ENCODE measurements at regions not wholly inside any gene's neighbourhood (a gene's known extent, or its start where the extent isn't known, plus 50 kb on each side); places are given as distances from the start of the nearest gene placed in this dataset.

GRCh38 chr5:66507106-66507505 is 89.1 kb upstream of the MAST4 start:
- TF ChIP-seq JUND (IDR thresholded peaks at IDR 0.05), result no peak
- no peak for TF ChIP-seq FOXA1 (IDR thresholded peaks at IDR 0.05)
- TF ChIP-seq TAF1 (conservative IDR thresholded peaks at IDR 0.05), result no peak
- no peak for TF ChIP-seq REST (IDR thresholded peaks at IDR 0.05)
- no peak for TF ChIP-seq ZBTB33 (IDR thresholded peaks at IDR 0.05)
- no peak for TF ChIP-seq GABPA (IDR thresholded peaks at IDR 0.05 in 1 of 2, conservative IDR thresholded peaks at IDR 0.05 in 1 of 2)
- H3K36me3 ChIP-seq (ENCODE audit: control insufficient read depth in 4 of 4, insufficient read depth in 3 of 4, low read depth in 1 of 4, low read length in 3 of 4), result no peaks in the 10 kb centered on the region
- WGBS, result 87% methylated on average over 2 of the region's 2 CpGs

GRCh38 chr5:66511491-66511890 is 84.7 kb upstream of the MAST4 start:
- TF ChIP-seq TAF1 (conservative IDR thresholded peaks at IDR 0.05) (no peak), HNF4A (conservative IDR thresholded peaks at IDR 0.05) (no peak), REST (IDR thresholded peaks at IDR 0.05) (no peak), JUND (IDR thresholded peaks at IDR 0.05) (no peak), NR2F2 (IDR thresholded peaks at IDR 0.05) (no peak), GABPA (IDR thresholded peaks at IDR 0.05 in 1 of 2, conservative IDR thresholded peaks at IDR 0.05 in 1 of 2) (no peak), ZBTB33 (IDR thresholded peaks at IDR 0.05) (no peak)
- 88% methylated on average over 4 of the region's 4 CpGs for WGBS
- H3K27me3 ChIP-seq (ENCODE audit: control insufficient read depth in 4 of 4, insufficient read depth in 4 of 4, low read length in 3 of 4), result no peaks in the 10 kb centered on the region
- H3K36me3 ChIP-seq (ENCODE audit: control insufficient read depth in 4 of 4, insufficient read depth in 3 of 4, low read depth in 1 of 4, low read length in 3 of 4), result no peaks in the 10 kb centered on the region
- no peaks in the 10 kb centered on the region for H3K9me3 ChIP-seq (ENCODE audit: control insufficient read depth in 4 of 4, low read length in 3 of 4)
- no peak for DNase-seq (ENCODE audit: low spot score)
- no peak overlapping the region for H3K27ac ChIP-seq (ENCODE audit: low read depth in 1 of 2, low read length in 2 of 2)
- no peaks in the 10 kb centered on the region for H3K4me1 ChIP-seq (ENCODE audit: control insufficient read depth in 4 of 4, insufficient read depth in 4 of 4, low read length in 3 of 4)
- H3K9ac ChIP-seq (ENCODE audit: low read depth in 1 of 2, low read length in 2 of 2), result no peak overlapping the region
- no peak overlapping the region for H3K4me3 ChIP-seq (ENCODE audit: low read depth in 1 of 3, low read length in 3 of 3)

More at GRCh38 chr5:66507106-66507505, 89.1 kb upstream of the MAST4 start:
- Histone ChIP-seq H3K27me3 (ENCODE audit: control insufficient read depth in 4 of 4, insufficient read depth in 4 of 4, low read length in 3 of 4) (no peaks in the 10 kb centered on the region), H3K4me3 (ENCODE audit: low read depth in 1 of 3, low read length in 3 of 3) (no peak overlapping the region), H3K4me1 (ENCODE audit: control insufficient read depth in 4 of 4, insufficient read depth in 4 of 4, low read length in 3 of 4) (no peaks in the 10 kb centered on the region), H3K9ac (ENCODE audit: low read depth in 1 of 2, low read length in 2 of 2) (no peak overlapping the region), H3K9me3 (ENCODE audit: control insufficient read depth in 4 of 4, low read length in 3 of 4) (no peaks in the 10 kb centered on the region), H3K27ac (ENCODE audit: low read depth in 1 of 2, low read length in 2 of 2) (no peak overlapping the region)
- no peak for DNase-seq (ENCODE audit: low spot score)

All from liver (tissue), 7 donors.